ENCODE measurements at regions not wholly inside any gene's neighbourhood (a gene's known extent, or its start where the extent isn't known, plus 50 kb on each side); places are given as distances from the start of the nearest gene placed in this dataset.

DNA sequence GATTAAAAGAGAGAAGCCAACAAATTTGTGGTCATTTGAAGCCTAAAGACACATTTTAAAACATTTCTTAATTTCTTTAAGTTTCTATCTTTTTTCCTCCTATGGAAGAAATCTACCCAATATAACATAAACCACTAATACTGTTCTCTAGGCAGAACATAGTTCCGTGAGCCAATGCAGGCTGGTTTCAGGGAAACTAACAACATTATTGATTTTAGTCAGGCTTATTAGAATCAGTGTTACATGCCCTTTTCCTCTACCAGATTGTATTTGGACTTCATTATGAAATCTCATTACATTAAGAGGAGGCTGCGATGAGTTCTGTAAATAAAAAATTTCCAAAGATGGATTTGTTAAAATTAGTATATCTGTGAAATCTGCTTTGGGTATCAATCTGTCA, 249.9 kb downstream of the PTBP2 start (continued):
- TF ChIP-seq ZNF221 (tag by site-specific recombination; IDR thresholded peaks at IDR 0.05; ENCODE audit: borderline replicate concordance) (no peak), GLI4 (tag by site-specific recombination; IDR thresholded peaks at IDR 0.05) (no peak), ZBTB44 (tag by site-specific recombination; IDR thresholded peaks at IDR 0.05) (no peak), GLI2 (tag by site-specific recombination; IDR thresholded peaks at IDR 0.05; ENCODE audit: borderline replicate concordance, low read depth) (no peak), ZNF558 (tag by site-specific recombination; IDR thresholded peaks at IDR 0.05) (no peak), MEIS1 (CRISPR knock-in tag; IDR thresholded peaks at IDR 0.05; ENCODE audit: borderline replicate concordance) (no peak)

DNA sequence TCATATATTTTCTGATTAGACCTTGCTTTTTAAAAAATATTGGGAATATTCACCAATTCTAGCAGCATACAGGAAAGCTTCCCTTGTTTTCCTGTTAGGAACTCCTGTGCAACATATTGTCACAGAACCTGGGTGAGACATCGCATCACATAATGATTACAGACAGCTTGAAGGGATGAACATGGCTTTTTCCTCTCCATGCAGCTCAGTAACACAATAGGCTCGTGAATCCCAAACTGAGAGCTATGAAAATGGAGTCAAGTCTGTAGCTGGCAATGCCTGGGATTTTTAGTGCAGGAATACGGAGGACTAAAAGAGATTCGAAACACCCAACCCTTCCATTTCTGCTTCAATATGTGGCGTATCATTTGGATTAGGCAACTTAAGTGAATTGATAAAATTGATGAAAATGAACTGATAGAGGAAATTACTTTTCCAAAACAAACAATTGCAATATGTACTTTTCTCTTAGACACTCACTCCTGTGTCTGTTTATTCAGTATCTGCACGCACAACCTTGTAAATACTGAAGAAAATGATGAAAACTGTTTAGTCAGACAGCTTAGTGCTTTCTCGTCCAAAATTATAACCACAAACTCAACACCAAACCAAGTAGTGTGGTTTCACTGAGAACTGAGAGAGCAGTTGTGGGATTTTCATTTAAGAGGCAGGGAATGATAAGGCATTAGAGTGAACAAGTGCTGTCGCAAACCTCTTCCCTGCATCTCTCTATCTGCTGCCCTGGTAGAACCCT, 250.4 kb downstream of the PTBP2 start:
- ChIA-PET POLR2A (no interaction called here), CTCF (no interaction called here)
- Histone ChIP-seq H3K9me3 (ENCODE audit: control insufficient read depth, insufficient read depth, low read depth, low read length) (no peaks in the 10 kb centered on the region), H3K36me3 (ENCODE audit: control insufficient read depth in 2 of 2, insufficient read depth in 1 of 2, low read length in 2 of 2) (no peaks in the 10 kb centered on the region), H3K4me3 (ENCODE audit: low read depth, low read length) (no peak overlapping the region), H3K27ac (ENCODE audit: extremely low read depth, low read depth, low read length) (no peak overlapping the region), H3K4me1 (ENCODE audit: control insufficient read depth, insufficient read depth, low read length) (0 out of 2 replicates have a peak, but pooled peaks cover 3% of the 10 kb centered on the region)
- TF ChIP-seq ZNF416 (tag by site-specific recombination; IDR thresholded peaks at IDR 0.05) (no peak), ZSCAN30 (tag by site-specific recombination; IDR thresholded peaks at IDR 0.05) (no peak), ZNF121 (tag by site-specific recombination; IDR thresholded peaks at IDR 0.05) (no peak), ZNF23 (tag by site-specific recombination; IDR thresholded peaks at IDR 0.05; ENCODE audit: borderline replicate concordance) (no peak), ZNF677 (tag by site-specific recombination; IDR thresholded peaks at IDR 0.05) (no peak), ZNF146 (tag by site-specific recombination; IDR thresholded peaks at IDR 0.05) (no peak), ZBTB8A (tag by site-specific recombination; IDR thresholded peaks at IDR 0.05) (no peak), ZSCAN18 (tag by site-specific recombination; IDR thresholded peaks at IDR 0.05) (no peak)

DNA sequence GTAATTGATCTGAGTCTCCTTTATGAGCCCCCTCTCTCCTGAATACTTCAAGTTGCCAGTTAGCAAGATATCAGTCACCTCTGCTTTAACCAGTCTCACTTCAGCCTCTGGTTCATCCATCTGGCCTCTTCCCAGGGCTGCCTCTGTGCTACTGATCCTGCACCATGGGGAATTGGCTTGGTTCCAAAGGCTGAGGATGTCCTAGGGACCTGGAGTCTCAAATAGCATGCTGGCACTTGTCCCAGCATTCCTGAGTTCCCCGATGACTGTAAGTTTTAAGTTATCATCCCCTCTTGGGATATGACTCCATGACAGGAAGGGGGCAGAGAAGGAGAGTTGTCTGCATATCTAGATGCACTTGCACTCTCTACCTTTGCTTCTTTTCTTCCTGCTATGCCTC, 252.0 kb downstream of the PTBP2 start:
- no peak overlapping the region for H3K27ac ChIP-seq (ENCODE audit: extremely low read depth, low read depth, low read length)
- no peaks in the 10 kb centered on the region for H3K36me3 ChIP-seq (ENCODE audit: control insufficient read depth in 2 of 2, insufficient read depth in 1 of 2, low read length in 2 of 2)
- 0 out of 2 replicates have a peak, but pooled peaks cover 3% of the 10 kb centered on the region for H3K4me1 ChIP-seq (ENCODE audit: control insufficient read depth, insufficient read depth, low read length)
- H3K9me3 ChIP-seq (ENCODE audit: control insufficient read depth, insufficient read depth, low read depth, low read length) = no peaks in the 10 kb centered on the region
- H3K4me3 ChIP-seq (ENCODE audit: low read depth, low read length) = no peak overlapping the region
- TF ChIP-seq ZNF610 (tag by site-specific recombination; IDR thresholded peaks at IDR 0.05; ENCODE audit: borderline replicate concordance) (no peak), KLF8 (tag by site-specific recombination; IDR thresholded peaks at IDR 0.05) (no peak), KLF9 (tag by site-specific recombination; IDR thresholded peaks at IDR 0.05; ENCODE audit: low read depth) (no peak), EGR2 (tag by site-specific recombination; IDR thresholded peaks at IDR 0.05; ENCODE audit: low read depth) (no peak), ZNF133 (tag by site-specific recombination; IDR thresholded peaks at IDR 0.05) (no peak), ZSCAN30 (tag by site-specific recombination; IDR thresholded peaks at IDR 0.05) (no peak), ZNF664 (tag by site-specific recombination; IDR thresholded peaks at IDR 0.05) (no peak), ZFP69B (tag by site-specific recombination; IDR thresholded peaks at IDR 0.05) (no peak), ZFP37 (tag by site-specific recombination; IDR thresholded peaks at IDR 0.05) (no peak), ZNF16 (tag by site-specific recombination; IDR thresholded peaks at IDR 0.05; ENCODE audit: low read depth) (no peak), ZNF433 (tag by site-specific recombination; IDR thresholded peaks at IDR 0.05; ENCODE audit: low read depth) (no peak), ZNF621 (tag by site-specific recombination; IDR thresholded peaks at IDR 0.05) (no peak), SCRT2 (tag by site-specific recombination; IDR thresholded peaks at IDR 0.05) (no peak), KLF7 (tag by site-specific recombination; IDR thresholded peaks at IDR 0.05; ENCODE audit: borderline replicate concordance) (no peak), ZBTB44 (tag by site-specific recombination; IDR thresholded peaks at IDR 0.05) (no peak)
- TF ChIP-seq, protein P1, sequence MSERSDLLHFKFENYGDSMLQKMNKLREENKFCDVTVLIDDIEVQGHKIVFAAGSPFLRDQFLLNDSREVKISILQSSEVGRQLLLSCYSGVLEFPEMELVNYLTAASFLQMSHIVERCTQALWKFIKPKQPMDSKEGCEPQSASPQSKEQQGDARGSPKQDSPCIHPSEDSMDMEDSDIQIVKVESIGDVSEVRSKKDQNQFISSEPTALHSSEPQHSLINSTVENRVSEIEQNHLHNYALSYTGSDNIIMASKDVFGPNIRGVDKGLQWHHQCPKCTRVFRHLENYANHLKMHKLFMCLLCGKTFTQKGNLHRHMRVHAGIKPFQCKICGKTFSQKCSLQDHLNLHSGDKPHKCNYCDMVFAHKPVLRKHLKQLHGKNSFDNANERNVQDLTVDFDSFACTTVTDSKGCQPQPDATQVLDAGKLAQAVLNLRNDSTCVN (tag by site-specific recombination; optimal IDR thresholded peaks at IDR 0.05) = no peak
- ChIA-PET CTCF (no interaction called here), POLR2A (no interaction called here)

Data from HEK293 (cell line).